AG09319 (cell line): ENCODE measurements at regions not wholly inside any gene's neighbourhood (a gene's known extent, or its start where the extent isn't known, plus 50 kb on each side); places are given as distances from the start of the nearest gene placed in this dataset.

Experiments
- DNase-seq: peaks from one replicate; pipeline ENCODE4 v3.0.0-alpha.2; 2010; ENCODE audit warnings: low read depth; ENCODE audit errors: extremely low read depth
- TF ChIP-seq, protein P1 (sequence below): IDR thresholded peaks from 2 replicates; pipeline ENCODE4 v1.5.1; 2011; ENCODE audit warnings: low read depth, mild to moderate bottlenecking, inconsistent platforms, low read length, moderate library complexity

DNA sequence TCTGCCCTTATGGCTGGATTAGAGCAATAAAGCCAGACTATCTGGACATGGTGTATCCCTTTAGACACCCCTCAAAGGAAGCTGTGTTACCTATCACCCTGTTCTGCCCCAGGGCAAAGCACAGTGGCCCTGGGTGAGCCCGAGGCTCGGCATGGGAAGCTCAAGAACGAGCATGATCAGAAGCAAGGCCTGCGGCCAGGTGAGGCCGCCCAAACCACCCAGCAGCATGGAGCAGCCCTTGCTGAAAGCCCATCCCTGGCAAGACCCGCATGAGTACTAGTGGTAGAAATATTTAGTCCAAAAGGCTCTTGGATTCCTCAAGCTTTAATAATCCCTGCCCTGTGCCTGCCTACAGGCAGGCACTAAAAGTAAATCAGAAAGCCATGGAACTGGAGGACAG is 261.1 kb downstream of the MEX3B start:
- no peak for DNase-seq
- TF ChIP-seq, protein P1, sequence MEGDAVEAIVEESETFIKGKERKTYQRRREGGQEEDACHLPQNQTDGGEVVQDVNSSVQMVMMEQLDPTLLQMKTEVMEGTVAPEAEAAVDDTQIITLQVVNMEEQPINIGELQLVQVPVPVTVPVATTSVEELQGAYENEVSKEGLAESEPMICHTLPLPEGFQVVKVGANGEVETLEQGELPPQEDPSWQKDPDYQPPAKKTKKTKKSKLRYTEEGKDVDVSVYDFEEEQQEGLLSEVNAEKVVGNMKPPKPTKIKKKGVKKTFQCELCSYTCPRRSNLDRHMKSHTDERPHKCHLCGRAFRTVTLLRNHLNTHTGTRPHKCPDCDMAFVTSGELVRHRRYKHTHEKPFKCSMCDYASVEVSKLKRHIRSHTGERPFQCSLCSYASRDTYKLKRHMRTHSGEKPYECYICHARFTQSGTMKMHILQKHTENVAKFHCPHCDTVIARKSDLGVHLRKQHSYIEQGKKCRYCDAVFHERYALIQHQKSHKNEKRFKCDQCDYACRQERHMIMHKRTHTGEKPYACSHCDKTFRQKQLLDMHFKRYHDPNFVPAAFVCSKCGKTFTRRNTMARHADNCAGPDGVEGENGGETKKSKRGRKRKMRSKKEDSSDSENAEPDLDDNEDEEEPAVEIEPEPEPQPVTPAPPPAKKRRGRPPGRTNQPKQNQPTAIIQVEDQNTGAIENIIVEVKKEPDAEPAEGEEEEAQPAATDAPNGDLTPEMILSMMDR: no peak

DNA sequence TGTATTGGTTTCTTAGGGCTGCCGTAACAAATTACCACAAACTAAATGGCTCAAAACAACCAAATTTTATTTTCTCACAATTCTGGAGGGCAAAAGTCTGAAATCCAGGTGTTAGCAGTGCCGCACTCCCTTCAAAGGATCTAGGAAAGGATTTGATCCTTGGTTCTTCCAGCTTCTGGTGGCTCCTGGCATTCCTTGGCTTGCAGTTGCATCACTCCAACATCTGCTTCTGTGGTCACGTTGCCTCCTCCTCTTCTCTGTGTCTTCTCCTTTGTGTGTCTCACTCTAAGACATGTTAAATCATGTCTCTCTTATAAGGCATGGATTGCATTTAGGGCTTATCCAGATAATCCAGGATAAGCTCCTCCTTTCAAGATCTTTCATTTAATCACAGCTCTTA is 262.2 kb downstream of the MEX3B start:
- no peak for DNase-seq
- TF ChIP-seq, protein P1: no peak

DNA sequence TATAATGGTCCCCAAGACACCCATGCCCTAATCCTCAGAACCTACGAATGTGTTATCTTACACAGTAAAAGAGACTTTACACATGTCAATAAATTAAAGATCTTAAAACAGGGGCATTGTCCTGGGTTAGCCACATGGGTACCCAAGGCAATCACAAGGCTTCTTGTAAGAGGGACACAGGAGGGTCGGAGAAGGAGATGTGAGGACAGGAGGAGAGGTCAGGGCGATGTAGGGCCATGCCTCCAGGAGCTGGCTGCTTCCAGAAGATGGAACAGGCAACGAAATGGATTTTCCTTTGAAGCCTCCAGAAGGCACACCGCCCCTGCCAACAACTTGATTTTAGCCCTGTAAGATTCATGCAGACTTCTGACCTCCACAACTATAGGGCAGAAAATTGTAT is 262.7 kb downstream of the MEX3B start:
- DNase-seq: no peak
- TF ChIP-seq, protein P1: no peak

DNA sequence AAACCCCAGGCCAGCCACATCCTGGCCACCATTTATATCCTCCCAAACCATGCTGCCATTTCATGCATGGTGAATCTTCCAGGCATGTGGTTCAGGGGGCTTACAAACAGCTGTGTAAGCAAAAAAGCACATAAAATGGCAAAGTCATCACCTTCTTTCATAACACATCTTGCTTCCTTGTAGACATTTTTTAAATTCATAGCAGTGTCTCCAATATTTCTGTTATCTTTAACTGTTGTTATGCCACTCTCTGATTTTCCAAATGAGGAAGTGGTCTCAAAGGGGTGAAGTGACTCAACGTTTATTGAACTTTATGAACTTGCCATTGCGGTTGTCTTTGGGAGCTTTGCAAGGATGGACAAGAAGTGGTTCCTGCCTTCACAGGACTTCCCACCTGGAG is 264.4 kb downstream of the MEX3B start:
- TF ChIP-seq, protein P1: no peak
- DNase-seq: no peak

DNA sequence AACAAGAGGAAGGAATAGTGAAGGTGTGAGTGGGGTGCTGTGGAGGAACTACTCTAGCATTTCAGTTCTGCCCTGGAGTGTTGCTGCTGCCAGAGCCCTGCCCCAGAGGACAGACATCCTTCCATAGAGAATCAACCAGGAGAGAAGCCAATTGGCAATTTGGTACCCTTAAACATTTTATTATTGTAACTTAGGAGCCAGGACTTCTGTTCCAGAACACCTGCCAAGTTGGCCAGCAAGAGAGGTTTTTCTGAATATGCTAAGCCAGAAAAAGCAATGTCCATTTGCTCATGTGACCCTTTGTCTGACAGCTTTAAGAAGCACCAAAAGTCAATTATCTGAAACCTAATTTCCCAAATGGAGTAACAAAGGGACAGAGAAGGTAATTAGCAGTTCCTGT is 264.9 kb downstream of the MEX3B start:
- TF ChIP-seq, protein P1: no peak
- no peak for DNase-seq

DNA sequence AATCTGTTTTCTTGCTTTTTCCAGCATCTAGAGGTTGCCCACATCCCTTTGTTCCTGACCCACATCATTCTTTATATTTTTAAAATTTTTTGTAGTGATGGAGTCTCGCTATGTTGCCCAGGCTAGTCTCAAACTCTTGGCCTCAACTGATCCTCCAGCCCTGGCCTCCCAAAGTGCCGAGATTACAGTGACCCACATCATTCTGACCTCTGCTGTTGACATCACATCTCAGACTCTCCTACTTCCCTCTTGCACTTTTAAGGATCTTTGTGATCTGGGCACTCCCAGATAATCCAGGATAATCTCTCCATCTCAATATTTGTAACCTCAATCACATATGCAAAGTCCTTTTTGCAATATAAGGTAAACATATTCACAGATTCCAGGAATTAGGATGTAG is 266.6 kb downstream of the MEX3B start:
- no peak for DNase-seq
- TF ChIP-seq, protein P1: no peak

DNA sequence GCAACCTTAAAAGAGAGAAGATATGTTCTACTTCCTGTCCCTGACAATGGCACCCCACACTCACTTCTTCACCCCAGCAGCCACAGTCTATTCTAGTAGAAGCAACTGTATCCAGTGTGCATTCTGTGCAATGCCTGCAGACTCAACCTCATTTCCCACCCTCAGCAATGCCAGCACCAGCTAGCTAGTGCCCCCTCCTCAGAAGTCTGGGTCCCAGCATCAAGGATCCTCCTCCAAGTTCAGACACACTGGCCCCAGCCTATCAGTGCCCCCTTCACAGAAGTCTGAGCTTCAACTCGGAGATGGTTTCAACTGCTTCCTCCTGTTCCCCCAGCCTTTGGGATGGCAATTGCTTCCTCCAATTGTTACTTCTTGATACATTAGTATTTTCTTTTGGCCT is 268.3 kb downstream of the MEX3B start:
- TF ChIP-seq, protein P1: no peak

More for the DNA sequence above, 268.3 kb downstream of the MEX3B start:
- DNase-seq: no peak
